ENCODE measurements at regions not wholly inside any gene's neighbourhood (a gene's known extent, or its start where the extent isn't known, plus 50 kb on each side); places are given as distances from the start of the nearest gene placed in this dataset.
"Not testable (repeated sequence)": the region's sequence is repeated elsewhere in the genome, so short reads cannot be mapped to it uniquely, and the experiment has no call there.

GRCh38 chr2:64934530-64934929 is 54.7 kb upstream of the SLC1A4 start:
- POLR2A ChIA-PET = no interaction called here

GRCh38 chr2:64936809-64937208 is 52.4 kb upstream of the SLC1A4 start:
- H3K27ac ChIP-seq (ENCODE audit: insufficient read depth in 1 of 2, low read depth in 1 of 2, low read length in 2 of 2, poor library complexity in 1 of 2, severe bottlenecking in 2 of 2) = no peak overlapping the region
- H3K27me3 ChIP-seq (replicated peaks in 2 of 5; ENCODE audit: control insufficient read depth in 4 of 5, insufficient read depth in 5 of 5, low read length in 4 of 5) = no peaks in the 10 kb centered on the region
- ChIA-PET CTCF (interaction anchor here (1.1 to 2.8 kb wide), 4 partner anchors 9 to 18 kb away, joined by 3 to 11 read pairs (median 6); no protein-coding TSS in a partner anchor), POLR2A (interaction anchor here (0.7 kb wide), 1 partner anchor 10 kb away, joined by 3 read pairs; no protein-coding TSS in a partner anchor)
- peaks cover 10 to 39% (median 39%) of the 10 kb centered on the region in 4 experiments for H3K4me1 ChIP-seq (ENCODE audit: control extremely low read depth in 1 of 4, control insufficient read depth in 4 of 4, insufficient read depth in 4 of 4, low read length in 3 of 4)
- DNase-seq = no peak
- WGBS (ENCODE audit: insufficient coverage) = 100% methylated on average over 1 of the region's 1 CpG
- peaks cover 0 to 4% (median 0%) of the 10 kb centered on the region in 5 experiments for H3K9me3 ChIP-seq (ENCODE audit: control extremely low read depth in 1 of 5, control insufficient read depth in 4 of 5, insufficient read depth in 2 of 5, low read depth in 1 of 5, low read length in 4 of 5)
- no peaks in the 10 kb centered on the region for H3K36me3 ChIP-seq (ENCODE audit: control insufficient read depth in 4 of 4, insufficient read depth in 4 of 4, low read length in 3 of 4)
- no peak overlapping the region for H3K4me3 ChIP-seq (ENCODE audit: control insufficient read depth in 1 of 7, extremely low read depth in 1 of 7, insufficient read depth in 4 of 7, low read depth in 2 of 7, low read length in 6 of 7)

More at GRCh38 chr2:64934530-64934929, 54.7 kb upstream of the SLC1A4 start:
- no peak for DNase-seq
- Histone ChIP-seq H3K27ac (ENCODE audit: insufficient read depth in 1 of 2, low read depth in 1 of 2, low read length in 2 of 2, poor library complexity in 1 of 2, severe bottlenecking in 2 of 2) (no peak overlapping the region), H3K36me3 (ENCODE audit: control insufficient read depth in 4 of 4, insufficient read depth in 4 of 4, low read length in 3 of 4) (no peaks in the 10 kb centered on the region), H3K27me3 (replicated peaks in 2 of 5; ENCODE audit: control insufficient read depth in 4 of 5, insufficient read depth in 5 of 5, low read length in 4 of 5) (no peaks in the 10 kb centered on the region), H3K4me1 (ENCODE audit: control extremely low read depth in 1 of 4, control insufficient read depth in 4 of 4, insufficient read depth in 4 of 4, low read length in 3 of 4) (peaks cover 10 to 37% (median 30%) of the 10 kb centered on the region in 4 experiments), H3K4me3 (ENCODE audit: control insufficient read depth in 1 of 7, extremely low read depth in 1 of 7, insufficient read depth in 4 of 7, low read depth in 2 of 7, low read length in 6 of 7) (no peak overlapping the region), H3K9me3 (ENCODE audit: control extremely low read depth in 1 of 5, control insufficient read depth in 4 of 5, insufficient read depth in 2 of 5, low read depth in 1 of 5, low read length in 4 of 5) (peaks cover 0 to 4% (median 0%) of the 10 kb centered on the region in 5 experiments)
- CTCF ChIA-PET = interaction anchor here (1.1 kb wide), 1 partner anchor 11 kb away, joined by 3 read pairs; no protein-coding TSS in a partner anchor
- 100% methylated on average over 1 of the region's 4 CpGs for WGBS (ENCODE audit: insufficient coverage)

GRCh38 chr2:64937314-64937686 is 51.9 kb upstream of the SLC1A4 start:
- peaks cover 8 to 39% (median 38%) of the 10 kb centered on the region in 4 experiments for H3K4me1 ChIP-seq (ENCODE audit: control extremely low read depth in 1 of 4, control insufficient read depth in 4 of 4, insufficient read depth in 4 of 4, low read length in 3 of 4)
- 91% methylated on average over 4 of the region's 5 CpGs for WGBS (ENCODE audit: insufficient coverage)

DNA sequence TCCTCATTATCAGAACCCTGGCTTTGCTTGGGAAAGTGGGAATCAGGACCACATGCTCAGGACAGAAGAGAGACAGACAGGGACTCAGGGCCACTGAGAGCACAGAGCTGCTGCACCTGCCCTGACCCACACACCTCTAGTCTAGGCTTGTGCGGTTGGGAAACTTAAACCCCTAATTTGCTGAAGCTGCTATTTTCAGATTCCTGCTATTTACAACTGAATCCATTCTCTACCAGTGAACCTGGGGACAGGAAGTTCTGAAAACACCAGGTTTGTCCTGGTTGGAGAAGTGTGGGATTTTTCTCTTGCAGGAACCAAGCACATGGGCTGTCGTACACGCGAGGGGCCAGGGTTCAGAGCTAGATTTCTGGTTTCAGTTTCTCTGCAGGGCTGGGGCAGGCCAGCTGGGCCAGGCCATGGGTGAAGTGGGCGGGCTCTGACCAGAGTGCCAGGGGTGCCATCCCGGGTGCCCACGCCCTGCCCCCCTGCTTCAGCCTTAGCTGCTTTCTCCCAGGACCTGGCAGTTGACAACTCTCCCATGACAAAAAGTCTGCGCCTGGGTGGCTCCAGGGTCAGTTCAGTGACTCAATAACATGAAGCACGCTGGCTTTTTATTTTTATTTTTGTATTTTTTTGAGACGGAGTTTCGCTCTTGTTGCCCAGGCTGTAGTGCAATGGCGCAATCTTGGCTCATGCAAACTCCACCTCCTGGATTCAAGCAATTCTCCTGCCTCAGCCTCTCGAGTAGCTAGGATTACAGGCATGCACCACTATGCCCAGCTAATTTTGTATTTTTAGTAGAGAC is 51.3 kb upstream of the SLC1A4 start:
- WGBS (ENCODE audit: insufficient coverage) = 86% methylated on average over 7 of the region's 13 CpGs
- CTCF ChIA-PET = interaction anchor here (0.7 to 2.8 kb wide), 6 partner anchors 8 to 80 kb away, joined by 3 to 11 read pairs (median 5); no protein-coding TSS in a partner anchor
- Histone ChIP-seq H3K27ac (ENCODE audit: insufficient read depth in 1 of 2, low read depth in 1 of 2, low read length in 2 of 2, poor library complexity in 1 of 2, severe bottlenecking in 2 of 2) (no peak overlapping the region), H3K36me3 (ENCODE audit: control insufficient read depth in 4 of 4, insufficient read depth in 4 of 4, low read length in 3 of 4) (no peaks in the 10 kb centered on the region), H3K4me3 (ENCODE audit: control insufficient read depth in 1 of 7, extremely low read depth in 1 of 7, insufficient read depth in 4 of 7, low read depth in 2 of 7, low read length in 6 of 7) (no peak overlapping the region), H3K9me3 (ENCODE audit: control extremely low read depth in 1 of 5, control insufficient read depth in 4 of 5, insufficient read depth in 2 of 5, low read depth in 1 of 5, low read length in 4 of 5) (peaks cover 0 to 4% (median 0%) of the 10 kb centered on the region in 5 experiments), H3K27me3 (replicated peaks in 2 of 5; ENCODE audit: control insufficient read depth in 4 of 5, insufficient read depth in 5 of 5, low read length in 4 of 5) (no peaks in the 10 kb centered on the region), H3K4me1 (ENCODE audit: control extremely low read depth in 1 of 4, control insufficient read depth in 4 of 4, insufficient read depth in 4 of 4, low read length in 3 of 4) (peaks cover 9 to 39% (median 37%) of the 10 kb centered on the region in 4 experiments)
- POLR2A ChIA-PET = no interaction called here
- DNase-seq = no peak

More at GRCh38 chr2:64937314-64937686, 51.9 kb upstream of the SLC1A4 start:
- H3K4me3 ChIP-seq (ENCODE audit: control insufficient read depth in 1 of 7, extremely low read depth in 1 of 7, insufficient read depth in 4 of 7, low read depth in 2 of 7, low read length in 6 of 7); H3K36me3 ChIP-seq (ENCODE audit: control insufficient read depth in 4 of 4, insufficient read depth in 4 of 4, low read length in 3 of 4); DNase-seq; POLR2A ChIA-PET; H3K27ac ChIP-seq (ENCODE audit: insufficient read depth in 1 of 2, low read depth in 1 of 2, low read length in 2 of 2, poor library complexity in 1 of 2, severe bottlenecking in 2 of 2); H3K9me3 ChIP-seq (ENCODE audit: control extremely low read depth in 1 of 5, control insufficient read depth in 4 of 5, insufficient read depth in 2 of 5, low read depth in 1 of 5, low read length in 4 of 5); H3K27me3 ChIP-seq (replicated peaks in 2 of 5; ENCODE audit: control insufficient read depth in 4 of 5, insufficient read depth in 5 of 5, low read length in 4 of 5): not testable (repeated sequence)
- CTCF ChIA-PET = interaction anchor here (1.1 to 2.8 kb wide), 4 partner anchors 9 to 18 kb away, joined by 3 to 11 read pairs (median 6); no protein-coding TSS in a partner anchor

GRCh38 chr2:64938607-64939285 is 50.5 kb upstream of the SLC1A4 start:
- no peaks in the 10 kb centered on the region for H3K27me3 ChIP-seq (replicated peaks in 2 of 5; ENCODE audit: control insufficient read depth in 4 of 5, insufficient read depth in 5 of 5, low read length in 4 of 5)
- 78% methylated on average over 6 of the region's 7 CpGs for WGBS (ENCODE audit: insufficient coverage)
- H3K9me3 ChIP-seq (ENCODE audit: control extremely low read depth in 1 of 5, control insufficient read depth in 4 of 5, insufficient read depth in 2 of 5, low read depth in 1 of 5, low read length in 4 of 5) = peaks cover 0 to 4% (median 0%) of the 10 kb centered on the region in 5 experiments
- POLR2A ChIA-PET = interaction anchor here (0.8 kb wide), 1 partner anchor 12 kb away, joined by 3 read pairs; no protein-coding TSS in a partner anchor
- H3K4me3 ChIP-seq (ENCODE audit: control insufficient read depth in 1 of 7, extremely low read depth in 1 of 7, insufficient read depth in 4 of 7, low read depth in 2 of 7, low read length in 6 of 7) = no peak overlapping the region
- peaks cover 9 to 45% (median 42%) of the 10 kb centered on the region in 4 experiments for H3K4me1 ChIP-seq (ENCODE audit: control extremely low read depth in 1 of 4, control insufficient read depth in 4 of 4, insufficient read depth in 4 of 4, low read length in 3 of 4)
- CTCF ChIA-PET = interaction anchor here (0.7 to 4.8 kb wide), 7 partner anchors 9 to 79 kb away, joined by 3 to 36 read pairs (median 7); no protein-coding TSS in a partner anchor
- no peak overlapping the region for H3K27ac ChIP-seq (ENCODE audit: insufficient read depth in 1 of 2, low read depth in 1 of 2, low read length in 2 of 2, poor library complexity in 1 of 2, severe bottlenecking in 2 of 2)
- DNase-seq = no peak
- no peaks in the 10 kb centered on the region for H3K36me3 ChIP-seq (ENCODE audit: control insufficient read depth in 4 of 4, insufficient read depth in 4 of 4, low read length in 3 of 4)

DNA sequence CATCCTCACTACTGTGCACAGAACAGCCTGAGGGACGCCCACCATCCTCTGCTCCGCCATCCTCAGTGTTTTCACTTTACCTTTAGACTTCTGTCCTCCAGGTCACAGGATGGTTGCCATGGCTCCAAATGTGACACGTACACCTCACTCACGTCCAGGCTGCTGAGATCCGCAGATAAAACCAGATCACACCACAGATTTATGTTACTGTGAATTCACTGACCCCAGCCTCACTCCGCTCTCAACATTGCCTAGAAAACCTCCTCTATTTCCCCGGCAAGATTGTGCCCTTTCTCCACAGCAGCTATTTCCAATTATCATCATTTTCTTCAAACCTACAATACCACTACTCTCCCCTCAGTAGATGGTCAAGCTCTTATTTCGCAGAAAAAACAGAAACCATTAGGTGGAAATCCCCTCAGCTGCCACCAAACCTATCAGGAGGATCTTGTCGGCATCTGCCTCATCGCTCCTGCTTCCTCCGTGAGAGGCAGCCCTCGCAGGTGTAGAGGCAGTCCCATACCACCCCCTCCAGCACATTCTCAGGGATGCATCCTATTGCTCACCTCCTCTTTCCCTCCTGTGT is 49.8 kb upstream of the SLC1A4 start:
- WGBS (ENCODE audit: insufficient coverage) = 40% methylated on average over 10 of the region's 12 CpGs
- peak overlapping the region in 1 of 7 experiments; percentile 7 for H3K4me3 ChIP-seq (ENCODE audit: control insufficient read depth in 1 of 7, extremely low read depth in 1 of 7, insufficient read depth in 4 of 7, low read depth in 2 of 7, low read length in 6 of 7)
- H3K27ac ChIP-seq (ENCODE audit: insufficient read depth in 1 of 2, low read depth in 1 of 2, low read length in 2 of 2, poor library complexity in 1 of 2, severe bottlenecking in 2 of 2) = no peak overlapping the region
- peak; percentile 28 to 49 (median 46) for DNase-seq
- no peaks in the 10 kb centered on the region for H3K36me3 ChIP-seq (ENCODE audit: control insufficient read depth in 4 of 4, insufficient read depth in 4 of 4, low read length in 3 of 4)
- ChIA-PET CTCF (interaction anchor here (0.7 to 4.8 kb wide), 4 partner anchors 9 to 22 kb away, joined by 3 to 36 read pairs (median 6); no protein-coding TSS in a partner anchor), POLR2A (interaction anchor here (0.8 kb wide), 1 partner anchor 13 kb away, joined by 3 read pairs; no protein-coding TSS in a partner anchor)
- no peaks in the 10 kb centered on the region for H3K27me3 ChIP-seq (replicated peaks in 2 of 5; ENCODE audit: control insufficient read depth in 4 of 5, insufficient read depth in 5 of 5, low read length in 4 of 5)
- H3K4me1 ChIP-seq (ENCODE audit: control extremely low read depth in 1 of 4, control insufficient read depth in 4 of 4, insufficient read depth in 4 of 4, low read length in 3 of 4) = peaks cover 9 to 51% (median 49%) of the 10 kb centered on the region in 4 experiments
- peaks cover 0 to 3% (median 0%) of the 10 kb centered on the region in 5 experiments for H3K9me3 ChIP-seq (ENCODE audit: control extremely low read depth in 1 of 5, control insufficient read depth in 4 of 5, insufficient read depth in 2 of 5, low read depth in 1 of 5, low read length in 4 of 5)
